ENCODE measurements at regions not wholly inside any gene's neighbourhood (a gene's known extent, or its start where the extent isn't known, plus 50 kb on each side); places are given as distances from the start of the nearest gene placed in this dataset.

GRCh38 chr9:121598965-121599871, 52.2 kb upstream of the DAB2IP start (continued):
- no peak for TF ChIP-seq ZNF430 (CRISPR knock-in tag; IDR thresholded peaks at IDR 0.05)
- TF ChIP-seq ZNF335 (CRISPR knock-in tag; IDR thresholded peaks at IDR 0.05) = no peak
- peak; percentile 44; the same call in 1 of the 2 replicates for TF ChIP-seq TFDP2 (CRISPR knock-in tag; IDR thresholded peaks at IDR 0.05)
- TF ChIP-seq PATZ1 (CRISPR knock-in tag; IDR thresholded peaks at IDR 0.05) = peak; percentile 92
- TF ChIP-seq MTF1 (CRISPR knock-in tag; IDR thresholded peaks at IDR 0.05) = no peak
- TF ChIP-seq NR2F2 (IDR thresholded peaks at IDR 0.05; ENCODE audit: borderline replicate concordance, low read depth) = no peak
- TF ChIP-seq ZNF275 (CRISPR knock-in tag; IDR thresholded peaks at IDR 0.05; ENCODE audit: borderline replicate concordance) = no peak
- no peak for TF ChIP-seq ZNF354B (CRISPR knock-in tag; IDR thresholded peaks at IDR 0.05)
- TF ChIP-seq U2AF1 (optimal IDR thresholded peaks at IDR 0.05; ENCODE audit: low read depth, low read length) = no peak
- TF ChIP-seq TARDBP (CRISPR knock-in tag; IDR thresholded peaks at IDR 0.05) = no peak
- no peak for TF ChIP-seq ZNF232 (CRISPR knock-in tag; IDR thresholded peaks at IDR 0.05; ENCODE audit: borderline replicate concordance)
- peak; percentile 44; the same call in 1 of the 2 replicates for TF ChIP-seq BCL6 (CRISPR knock-in tag; IDR thresholded peaks at IDR 0.05)
- TF ChIP-seq ZNF558 (CRISPR knock-in tag; IDR thresholded peaks at IDR 0.05; ENCODE audit: borderline replicate concordance) = no peak; the same call in 1 of the 2 replicates
- TF ChIP-seq ATM (IDR thresholded peaks at IDR 0.05; ENCODE audit: borderline replicate concordance) = no peak
- TF ChIP-seq CCDC6 (CRISPR knock-in tag; IDR thresholded peaks at IDR 0.05) = peak; percentile 72
- no peak for TF ChIP-seq TRIM22 (IDR thresholded peaks at IDR 0.05)
- no peak for TF ChIP-seq BATF2 (CRISPR knock-in tag; IDR thresholded peaks at IDR 0.05)
- no peak for TF ChIP-seq SYNCRIP (IDR thresholded peaks at IDR 0.05; ENCODE audit: insufficient read depth, low read depth, low read length)
- 0 out of 2 replicates have a peak, but pooled peaks have one; percentile 30 for TF ChIP-seq FOXA3 (CRISPR knock-in tag; IDR thresholded peaks at IDR 0.05)
- no peak for TF ChIP-seq ZNF496 (CRISPR knock-in tag; IDR thresholded peaks at IDR 0.05; ENCODE audit: insufficient replicate concordance)
- TF ChIP-seq ATF7-NPFF (CRISPR knock-in tag; IDR thresholded peaks at IDR 0.05; ENCODE audit: low read depth) = 0 out of 2 replicates have a peak, but pooled peaks have one; percentile 61
- TF ChIP-seq EP300 (IDR thresholded peaks at IDR 0.05; ENCODE audit: low read depth in 2 of 2, low read length in 2 of 2) = no peak
- TF ChIP-seq EP300 (CRISPR knock-in tag; IDR thresholded peaks at IDR 0.05; ENCODE audit: borderline replicate concordance) = no peak
- TF ChIP-seq ZNF34 (CRISPR knock-in tag; IDR thresholded peaks at IDR 0.05; ENCODE audit: borderline replicate concordance) = 0 out of 2 replicates have a peak, but pooled peaks have one; percentile 34
